PC-3 (cell line): ENCODE measurements at regions not wholly inside any gene's neighbourhood (a gene's known extent, or its start where the extent isn't known, plus 50 kb on each side); places are given as distances from the start of the nearest gene placed in this dataset.

ENCODE experiments used
- CTCF ChIP-seq: fragments of 300-600 bp; sonication (generic); conservative IDR thresholded peaks from 2 replicates; pipeline ENCODE4 v1.5.1; 2017; ENCODE audit warnings: antibody characterized with exemption, low read depth, mild to moderate bottlenecking, low read length
- EZH2phosphoT487 ChIP-seq: fragments of 300-600 bp; sonication (generic); IDR thresholded peaks from 2 replicates; pipeline ENCODE4 v1.6.1; 2018; ENCODE audit warnings: mild to moderate bottlenecking, antibody characterized with exemption, low read length, borderline replicate concordance

GRCh38 chr7:63900394-63901203 is 98.0 kb upstream of the ZNF722 start:
- no peak for TF ChIP-seq CTCF
- TF ChIP-seq EZH2phosphoT487, result no peak
